ENCODE measurements at regions not wholly inside any gene's neighbourhood (a gene's known extent, or its start where the extent isn't known, plus 50 kb on each side); places are given as distances from the start of the nearest gene placed in this dataset.
A peak's percentile ranks its signal among the peaks of the same experiment; 100 is the strongest.

DNA sequence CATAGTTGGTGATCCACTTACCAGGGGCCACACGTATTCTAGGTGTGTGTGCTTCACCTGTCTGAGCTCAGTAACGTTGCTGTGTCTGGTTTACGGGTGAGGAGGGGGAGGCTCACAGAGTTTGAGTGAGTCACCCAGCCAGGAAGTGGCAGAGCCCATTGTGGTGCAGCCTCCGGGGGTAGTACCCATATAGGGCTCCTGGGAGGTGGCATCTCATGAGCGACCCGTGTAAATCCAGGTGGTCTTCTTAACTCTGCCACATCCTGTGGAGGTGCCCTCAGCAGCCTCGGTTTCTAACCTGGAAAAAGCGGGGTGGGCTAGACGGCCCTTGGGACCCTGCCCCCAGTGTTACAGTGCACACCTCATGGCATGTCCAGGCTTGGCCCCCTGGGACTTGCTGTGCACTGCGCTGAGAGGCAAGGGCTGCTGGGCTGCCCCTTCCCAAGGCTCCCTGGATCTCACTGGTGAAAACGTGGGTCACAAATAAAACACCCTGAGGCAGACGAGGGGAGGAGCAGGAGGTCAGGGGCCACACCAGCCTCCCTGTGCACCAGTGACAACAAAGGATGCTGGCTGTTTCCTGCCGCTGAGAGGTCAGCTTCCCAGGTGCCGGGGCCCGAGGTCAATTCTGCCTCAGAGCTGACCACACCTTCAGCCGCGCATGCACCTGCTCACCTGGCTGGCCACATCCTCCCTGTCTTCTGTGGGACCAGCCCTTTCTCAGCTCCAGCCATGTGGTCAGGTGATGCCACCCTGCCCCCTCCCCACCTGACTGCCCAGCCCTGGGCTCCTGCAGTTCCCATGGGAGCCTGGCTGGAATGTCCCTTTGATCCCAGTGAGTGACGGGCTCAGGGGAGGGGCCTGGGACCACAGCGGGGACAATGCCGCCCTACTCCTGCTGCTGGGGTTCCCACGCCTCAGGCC, 305.1 kb downstream of the CTTN start:
- H3K9me3 ChIP-seq (ENCODE audit: insufficient read depth, low read length, severe bottlenecking) = no peaks in the 10 kb centered on the region
- 0 out of 2 replicates have a peak, but pooled peaks cover 3% of the 10 kb centered on the region for H4K20me1 ChIP-seq (ENCODE audit: insufficient read depth, low read length)
- no peak overlapping the region for H3K4me3 ChIP-seq (ENCODE audit: low read depth in 1 of 2, low read length in 2 of 2)
- H2AFZ ChIP-seq (ENCODE audit: low read depth, low read length) = no peak overlapping the region
- H3K27ac ChIP-seq (ENCODE audit: low read length) = no peak overlapping the region
- ATAC-seq (ENCODE audit: insufficient read depth, low read depth) = peak; percentile 64; the same call in 2 of the 3 replicates
- H3K79me2 ChIP-seq (ENCODE audit: insufficient read depth, low read length) = no peaks in the 10 kb centered on the region
- no peaks in the 10 kb centered on the region for H3K4me1 ChIP-seq (ENCODE audit: insufficient read depth, low read length)
- peak; percentile 21 for DNase-seq
- H3K4me2 ChIP-seq (ENCODE audit: insufficient read depth, low read length) = no peak overlapping the region
- H3K36me3 ChIP-seq (ENCODE audit: insufficient read depth, low read length) = no peaks in the 10 kb centered on the region
- TF ChIP-seq CTCF (IDR thresholded peaks at IDR 0.05; ENCODE audit: borderline replicate concordance, extremely low read depth, low read length, poor library complexity, severe bottlenecking) = no peak
- TF ChIP-seq EZH2 (IDR thresholded peaks at IDR 0.05; ENCODE audit: borderline replicate concordance, low read depth, low read length, severe bottlenecking) = no peak
- no peaks in the 10 kb centered on the region for H3K27me3 ChIP-seq (ENCODE audit: insufficient read depth, low read length, poor library complexity)
- no peak overlapping the region for H3K9ac ChIP-seq (ENCODE audit: low read depth, low read length)

DNA sequence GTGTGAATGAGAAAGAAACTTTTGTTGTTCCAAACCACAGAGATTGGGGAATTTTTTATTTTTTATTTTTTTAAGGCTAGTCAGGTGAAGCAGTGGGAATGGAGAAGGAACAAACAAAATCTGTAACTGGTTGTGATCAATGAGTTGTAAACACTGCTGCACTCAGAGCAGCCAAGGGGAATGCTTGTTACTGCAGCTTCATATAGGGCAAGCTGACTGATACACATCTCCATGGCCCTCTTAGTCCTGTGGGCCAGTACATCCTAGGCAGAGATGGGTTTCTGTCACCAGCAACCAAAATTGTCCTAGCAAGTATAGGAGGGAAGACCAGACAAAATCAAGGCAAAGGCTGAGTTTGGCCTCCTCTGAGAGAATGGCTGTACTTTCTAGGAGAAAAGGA, 306.8 kb downstream of the CTTN start:
- no peak overlapping the region for H3K4me3 ChIP-seq (ENCODE audit: low read depth in 1 of 2, low read length in 2 of 2)
- peaks cover 2% of the 10 kb centered on the region for H4K20me1 ChIP-seq (ENCODE audit: insufficient read depth, low read length)
- peaks cover under 1% of the 10 kb centered on the region for H3K27me3 ChIP-seq (ENCODE audit: insufficient read depth, low read length, poor library complexity)
- TF ChIP-seq EZH2 (IDR thresholded peaks at IDR 0.05; ENCODE audit: borderline replicate concordance, low read depth, low read length, severe bottlenecking) (no peak), CTCF (IDR thresholded peaks at IDR 0.05; ENCODE audit: borderline replicate concordance, extremely low read depth, low read length, poor library complexity, severe bottlenecking) (no peak)
- no peaks in the 10 kb centered on the region for H3K9me3 ChIP-seq (ENCODE audit: insufficient read depth, low read length, severe bottlenecking)
- H3K79me2 ChIP-seq (ENCODE audit: insufficient read depth, low read length) = no peaks in the 10 kb centered on the region
- no peak overlapping the region for H3K4me2 ChIP-seq (ENCODE audit: insufficient read depth, low read length)
- no peaks in the 10 kb centered on the region for H3K36me3 ChIP-seq (ENCODE audit: insufficient read depth, low read length)
- no peak overlapping the region for H3K27ac ChIP-seq (ENCODE audit: low read length)
- no peak overlapping the region for H2AFZ ChIP-seq (ENCODE audit: low read depth, low read length)
- H3K9ac ChIP-seq (ENCODE audit: low read depth, low read length) = no peak overlapping the region
- no peak for ATAC-seq (ENCODE audit: insufficient read depth, low read depth)
- no peak for DNase-seq
- H3K4me1 ChIP-seq (ENCODE audit: insufficient read depth, low read length) = no peaks in the 10 kb centered on the region

DNA sequence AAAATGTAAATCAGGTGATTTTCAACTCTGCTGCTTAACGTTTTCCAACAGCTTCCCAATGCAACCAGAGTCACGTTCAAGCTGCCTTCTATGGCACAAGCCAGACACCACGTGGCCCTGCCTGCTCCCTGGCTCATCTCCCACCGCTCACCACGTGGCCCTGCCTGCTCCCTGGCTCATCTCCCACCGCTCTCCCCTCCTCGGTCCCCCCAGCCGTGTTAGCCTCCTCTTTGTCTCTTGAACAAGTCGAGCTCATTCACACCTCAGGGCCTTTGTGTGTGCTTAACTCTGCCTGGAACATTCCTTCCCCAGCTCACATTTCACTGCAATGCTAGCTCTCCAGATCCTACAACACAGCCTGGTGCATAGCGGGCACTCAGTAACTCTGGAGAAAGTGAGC, 307.6 kb downstream of the CTTN start:
- TF ChIP-seq EZH2 (IDR thresholded peaks at IDR 0.05; ENCODE audit: borderline replicate concordance, low read depth, low read length, severe bottlenecking) (no peak), CTCF (IDR thresholded peaks at IDR 0.05; ENCODE audit: borderline replicate concordance, extremely low read depth, low read length, poor library complexity, severe bottlenecking) (no peak)
- DNase-seq (no peak), ATAC-seq (ENCODE audit: insufficient read depth, low read depth) (no peak)
- Histone ChIP-seq H3K27ac (ENCODE audit: low read length) (no peak overlapping the region), H3K9ac (ENCODE audit: low read depth, low read length) (no peak overlapping the region), H3K4me2 (ENCODE audit: insufficient read depth, low read length) (no peak overlapping the region), H3K4me1 (ENCODE audit: insufficient read depth, low read length) (no peaks in the 10 kb centered on the region), H3K27me3 (ENCODE audit: insufficient read depth, low read length, poor library complexity) (peaks cover 3% of the 10 kb centered on the region), H3K79me2 (ENCODE audit: insufficient read depth, low read length) (no peaks in the 10 kb centered on the region), H4K20me1 (ENCODE audit: insufficient read depth, low read length) (peaks cover 6% of the 10 kb centered on the region), H3K9me3 (ENCODE audit: insufficient read depth, low read length, severe bottlenecking) (no peaks in the 10 kb centered on the region), H3K4me3 (ENCODE audit: low read depth in 1 of 2, low read length in 2 of 2) (no peak overlapping the region), H2AFZ (ENCODE audit: low read depth, low read length) (no peak overlapping the region), H3K36me3 (ENCODE audit: insufficient read depth, low read length) (no peaks in the 10 kb centered on the region)
